NCI-H1048 (cell line): ENCODE measurements at regions not wholly inside any gene's neighbourhood (a gene's known extent, or its start where the extent isn't known, plus 50 kb on each side); places are given as distances from the start of the nearest gene placed in this dataset.
"Not testable (repeated sequence)": the region's sequence is repeated elsewhere in the genome, so short reads cannot be mapped to it uniquely, and the experiment has no call there.

Experiments used
- DNase-seq: peaks from one replicate; lab custom pipeline; 2025; lab: John Stamatoyannopoulos, UW

DNA sequence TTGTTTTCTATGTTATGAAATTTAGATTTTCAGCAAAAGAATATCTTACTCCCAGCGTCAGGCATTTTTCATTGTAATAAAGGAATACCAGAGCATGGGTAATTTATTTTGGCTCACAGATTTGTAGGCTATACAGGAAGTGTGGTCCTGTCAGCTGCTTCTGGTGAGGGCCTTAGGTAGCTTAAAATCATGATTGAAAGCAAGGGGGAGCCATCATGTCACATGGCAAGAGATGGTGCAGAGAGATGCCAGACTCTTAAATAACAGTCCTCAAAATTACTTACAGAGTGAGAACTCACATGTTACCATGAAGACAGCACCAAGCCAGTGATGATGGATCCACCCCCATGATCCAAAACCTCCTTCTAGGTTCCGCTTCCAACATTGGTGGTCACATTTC, 825.0 kb upstream of the CHORDC1 start:
- DNase-seq = no peak

DNA sequence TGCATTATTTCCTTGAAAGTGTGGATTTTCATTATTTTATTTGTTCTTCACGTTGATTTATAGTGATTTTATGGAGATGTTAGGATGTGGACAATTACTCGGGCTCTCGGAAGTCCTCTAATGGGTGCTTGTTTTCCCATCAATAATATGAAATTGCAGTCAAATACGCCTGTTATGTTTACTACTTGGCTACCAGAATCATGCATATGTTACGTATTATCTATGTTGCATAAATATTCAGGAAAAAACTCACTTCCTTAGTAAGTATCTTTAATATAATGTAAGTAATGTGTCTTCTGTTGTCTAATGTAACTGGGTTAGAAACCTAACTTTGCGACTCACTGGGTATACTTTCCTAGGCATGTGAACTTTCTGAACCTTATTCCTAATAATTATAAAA, 823.4 kb upstream of the CHORDC1 start:
- DNase-seq = no peak

DNA sequence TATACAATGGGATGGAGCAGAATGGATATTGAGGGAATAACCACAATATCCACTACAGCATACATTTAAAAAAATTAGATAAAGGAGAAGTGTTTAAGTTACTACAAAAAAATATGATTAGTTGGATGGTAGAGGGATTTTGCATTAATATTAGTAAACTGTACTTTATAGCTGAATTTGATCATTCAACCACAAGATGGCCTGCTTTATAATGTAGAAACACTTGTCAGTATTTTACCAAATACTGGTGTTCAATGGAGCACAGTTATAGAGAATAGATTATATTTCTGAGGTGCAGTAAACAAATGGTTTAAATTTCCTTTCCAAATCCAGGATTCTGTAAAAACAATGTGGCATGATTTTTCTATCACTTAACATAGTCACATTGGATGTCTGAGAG, 818.8 kb upstream of the CHORDC1 start:
- no peak for DNase-seq

DNA sequence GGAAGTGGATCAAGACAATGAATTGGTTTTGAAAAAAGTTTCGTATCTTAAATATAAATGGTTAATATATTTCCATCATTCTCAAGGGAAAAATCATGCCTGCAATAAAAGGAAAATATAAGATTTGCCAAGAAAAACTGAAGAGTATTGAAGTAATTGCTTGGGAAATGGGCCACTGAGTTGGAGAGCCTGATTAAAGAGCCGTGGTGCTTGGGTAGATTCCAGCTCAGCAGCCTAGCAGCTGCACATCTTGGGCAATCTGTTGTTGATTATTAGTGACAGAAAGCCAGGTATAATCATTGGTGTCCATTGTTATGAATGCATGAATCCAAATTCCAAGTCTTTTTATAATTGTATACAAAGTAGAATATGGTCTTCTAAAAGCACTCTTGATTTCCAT, 800.9 kb upstream of the CHORDC1 start:
- DNase-seq = no peak

DNA sequence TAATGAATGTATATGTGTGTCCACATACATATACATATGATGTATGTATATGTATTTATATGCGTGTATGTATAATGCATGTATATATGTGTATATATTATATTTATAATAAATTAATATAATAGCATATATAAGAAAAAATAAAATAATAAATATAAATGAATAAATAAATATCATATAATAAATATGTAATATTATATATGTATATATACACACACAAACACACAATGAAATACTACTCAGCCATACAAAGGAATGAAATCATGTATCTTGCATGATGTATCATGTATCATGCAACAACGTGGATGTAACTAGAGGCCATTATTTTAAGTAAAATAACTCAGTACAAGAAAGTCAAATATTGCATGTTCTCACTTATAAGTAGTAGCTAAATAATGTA, 788.7 kb upstream of the CHORDC1 start:
- no peak for DNase-seq

DNA sequence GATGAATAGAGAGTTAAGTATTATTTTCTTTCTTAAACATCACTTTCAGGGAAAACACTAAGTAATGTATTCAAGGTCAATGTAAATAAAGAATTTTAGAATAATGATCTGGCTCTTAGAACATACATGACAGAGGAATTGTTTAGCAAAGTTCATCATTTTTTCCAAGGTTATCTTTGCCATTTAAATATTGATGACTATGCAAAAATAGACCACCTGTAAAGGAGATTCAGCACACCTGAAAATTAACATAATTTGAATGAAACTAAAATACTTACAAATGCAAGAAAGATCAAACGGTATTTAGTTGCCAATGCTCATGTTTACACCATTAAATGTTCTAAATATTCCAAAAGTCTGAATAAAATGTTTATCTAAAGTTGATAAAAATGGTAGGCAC, 782.6 kb upstream of the CHORDC1 start:
- DNase-seq = no peak

DNA sequence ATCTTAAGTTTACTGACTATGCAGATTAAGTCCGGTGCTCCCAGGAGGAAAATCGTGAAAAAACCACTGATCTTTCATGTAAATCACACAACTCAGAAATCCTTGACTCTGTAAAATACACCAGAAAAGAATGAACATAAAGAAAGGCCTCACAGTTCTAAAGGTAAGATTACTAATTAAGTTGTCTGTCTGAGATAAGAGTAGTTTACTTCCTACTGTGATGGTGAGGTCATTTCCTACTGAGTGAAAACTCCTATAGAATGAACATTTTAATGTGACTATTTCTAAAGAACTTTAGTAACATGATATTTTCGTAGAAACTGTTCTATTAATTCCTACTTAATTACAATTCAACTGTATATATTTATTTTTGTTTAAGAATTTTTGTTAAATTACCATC, 774.4 kb upstream of the CHORDC1 start:
- no peak for DNase-seq

DNA sequence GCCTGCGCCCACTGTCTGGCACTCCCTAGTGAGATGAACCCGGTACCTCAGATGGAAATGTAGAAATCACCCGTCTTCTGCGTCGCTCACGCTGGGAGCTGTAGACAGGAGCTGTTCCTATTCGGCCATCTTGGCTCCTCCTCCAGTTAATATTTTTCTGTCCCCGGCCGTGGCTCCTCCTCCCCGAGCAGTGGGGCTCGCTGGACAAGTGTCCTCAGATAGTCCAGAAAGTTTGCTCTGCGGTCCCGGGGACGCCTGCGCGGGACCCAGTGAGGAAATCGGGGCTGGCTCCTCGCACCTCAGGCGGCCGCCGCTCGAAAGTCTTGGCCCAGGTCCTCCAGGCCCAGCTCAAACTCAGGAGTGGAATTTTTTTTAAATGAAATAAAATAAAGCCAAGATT, 749.3 kb upstream of the CHORDC1 start:
- not testable (repeated sequence) for DNase-seq

DNA sequence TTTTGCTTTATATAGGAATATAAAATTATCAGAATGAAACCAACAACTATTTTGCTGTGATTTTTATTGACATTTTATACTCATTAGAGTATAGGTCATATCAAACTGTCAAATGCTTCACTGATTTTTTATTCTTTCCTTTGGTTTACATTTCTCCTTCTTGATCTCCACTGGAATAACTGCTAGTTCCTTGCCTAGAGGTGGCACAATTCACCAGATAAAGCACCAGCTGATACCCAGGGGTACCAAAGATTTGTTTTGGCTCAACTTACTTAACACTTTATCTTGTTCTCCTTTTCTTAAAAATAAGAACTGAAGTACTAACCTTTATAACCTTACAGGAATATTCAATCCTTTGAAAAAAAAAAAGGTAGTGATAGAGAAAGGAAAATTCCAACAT, 725.1 kb upstream of the CHORDC1 start:
- no peak for DNase-seq

DNA sequence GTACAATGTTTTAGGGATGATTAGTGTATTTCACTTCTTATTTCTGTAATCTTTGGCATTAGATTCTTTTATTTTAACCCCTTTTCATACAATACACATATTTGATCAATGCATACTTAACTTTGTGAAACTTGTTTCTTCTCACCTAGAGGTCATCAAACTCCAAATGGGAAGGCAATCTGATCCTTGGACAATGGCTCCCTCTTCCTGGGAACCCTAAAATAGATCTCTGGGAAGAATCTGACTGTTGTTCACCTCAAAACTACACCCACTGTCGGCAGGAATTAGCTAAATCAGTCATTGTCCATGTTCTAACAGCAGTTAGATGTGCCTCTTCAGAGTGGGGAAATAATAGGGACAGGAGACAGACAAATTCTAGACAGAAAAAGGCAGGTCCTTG, 707.4 kb upstream of the CHORDC1 start:
- DNase-seq = no peak

DNA sequence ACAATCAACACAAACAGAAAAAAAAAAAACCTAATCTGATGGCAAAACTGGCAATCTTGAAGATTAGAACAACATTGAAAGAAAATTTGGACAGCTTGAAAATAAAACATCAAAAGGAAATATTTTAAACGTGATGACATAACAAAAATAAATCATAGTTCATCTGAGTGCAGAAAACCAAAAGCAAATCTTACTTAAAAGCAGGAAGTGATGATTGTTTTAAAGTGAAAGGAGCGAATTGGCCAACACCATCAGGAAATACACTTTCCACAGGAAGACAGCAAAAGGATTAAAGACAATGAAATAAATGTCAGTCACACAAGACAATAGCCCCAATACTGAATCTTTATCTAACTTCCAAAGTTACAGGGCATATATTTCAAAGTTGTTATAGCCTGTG, 696.5 kb upstream of the CHORDC1 start:
- no peak for DNase-seq

DNA sequence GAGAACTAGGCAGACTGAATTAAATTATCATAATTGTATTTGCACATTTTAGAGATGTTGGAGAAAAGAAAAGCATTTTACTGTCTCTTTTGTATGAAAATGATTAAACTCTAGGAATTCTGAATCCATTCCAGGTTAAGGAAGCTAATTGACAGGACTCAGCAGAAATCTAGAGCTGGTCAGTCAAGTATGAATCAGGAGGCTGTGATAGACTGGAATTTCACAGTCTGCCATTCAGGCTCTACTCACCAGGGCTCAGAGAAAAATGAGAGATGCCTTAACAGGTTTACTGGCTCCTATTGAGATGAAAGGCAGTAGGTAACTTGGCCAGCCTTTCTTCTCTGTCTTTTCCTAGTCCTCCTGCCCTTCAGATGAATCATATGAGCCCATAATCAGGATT, 693.9 kb upstream of the CHORDC1 start:
- no peak for DNase-seq

DNA sequence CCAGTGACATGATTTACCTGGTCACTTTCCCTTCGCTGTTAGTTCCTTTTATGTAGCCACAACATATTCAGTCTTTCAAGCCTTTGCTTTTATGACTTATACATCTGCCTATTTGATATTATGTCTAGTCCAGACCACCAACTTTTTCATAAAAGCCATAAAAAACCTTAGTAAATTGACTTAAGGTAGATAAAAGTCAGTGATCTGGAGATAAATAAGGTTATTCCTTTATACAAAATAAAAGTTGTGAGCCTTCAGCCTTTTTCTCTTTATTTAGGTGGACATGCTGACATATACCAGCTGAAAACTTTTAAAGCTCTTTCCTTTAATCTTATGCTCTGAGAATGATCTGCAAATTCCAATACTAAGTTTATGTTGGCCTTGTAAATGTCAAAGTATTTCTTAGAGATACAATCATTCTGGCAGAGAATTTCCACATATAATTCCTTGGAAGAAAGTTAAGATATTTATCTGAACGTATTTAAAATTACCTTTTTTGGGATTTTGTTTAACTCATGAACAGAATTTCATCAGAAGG, 690.4 kb upstream of the CHORDC1 start:
- DNase-seq = no peak

DNA sequence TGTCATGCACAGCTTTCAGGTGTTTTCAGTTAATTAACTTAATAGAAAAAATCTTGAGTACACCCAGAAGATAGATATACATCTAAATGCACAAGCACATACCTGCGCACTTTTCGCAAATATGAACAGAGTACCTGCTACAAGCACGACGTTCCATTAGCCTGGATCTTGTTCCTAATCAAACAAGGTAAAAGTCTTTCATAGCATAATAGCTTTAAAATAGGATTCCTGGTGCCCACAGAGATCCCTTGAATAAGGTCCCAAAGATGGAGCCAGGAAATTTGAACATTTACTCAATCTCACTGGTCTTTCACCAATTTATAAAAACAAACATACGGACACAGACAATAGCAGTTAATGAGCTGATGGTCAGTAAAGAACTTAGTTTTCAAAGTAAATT, 689.8 kb upstream of the CHORDC1 start:
- no peak for DNase-seq

DNA sequence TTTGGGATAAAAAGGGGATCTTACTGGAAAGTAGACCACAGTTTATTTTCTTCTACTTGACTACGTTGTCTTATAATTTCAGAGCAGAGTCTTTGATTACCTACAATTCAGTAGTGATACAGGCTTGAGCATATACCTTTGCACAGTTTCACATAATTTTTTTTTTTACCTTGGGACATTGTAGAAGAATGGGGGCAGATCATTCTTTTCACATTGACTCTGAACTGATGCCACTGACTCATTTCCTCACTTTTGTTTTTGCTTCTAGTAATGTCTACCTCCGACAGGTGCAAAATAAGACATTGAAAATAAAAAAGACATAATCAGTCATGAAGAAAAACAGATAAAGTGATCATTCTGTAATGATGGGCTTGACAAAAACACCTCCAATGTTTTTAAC, 688.3 kb upstream of the CHORDC1 start:
- no peak for DNase-seq

DNA sequence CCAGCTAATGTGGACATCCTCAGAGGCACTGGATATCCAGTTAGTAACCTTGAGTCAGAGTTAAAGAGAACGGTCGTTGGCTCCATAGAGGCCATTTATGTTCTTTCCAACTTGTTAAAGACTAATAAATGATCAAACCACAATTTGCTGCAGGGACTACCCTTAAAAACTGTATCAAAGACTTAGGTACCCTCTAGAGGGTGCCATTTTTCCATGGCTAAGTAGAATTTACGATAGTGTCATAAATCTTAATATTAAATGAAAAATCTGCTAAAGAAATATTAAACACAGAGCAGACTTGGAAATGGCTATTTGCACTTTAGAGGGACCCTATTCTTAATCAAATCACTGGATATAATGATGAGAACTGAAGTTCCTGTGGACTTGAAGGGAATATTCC, 685.2 kb upstream of the CHORDC1 start:
- DNase-seq = no peak

DNA sequence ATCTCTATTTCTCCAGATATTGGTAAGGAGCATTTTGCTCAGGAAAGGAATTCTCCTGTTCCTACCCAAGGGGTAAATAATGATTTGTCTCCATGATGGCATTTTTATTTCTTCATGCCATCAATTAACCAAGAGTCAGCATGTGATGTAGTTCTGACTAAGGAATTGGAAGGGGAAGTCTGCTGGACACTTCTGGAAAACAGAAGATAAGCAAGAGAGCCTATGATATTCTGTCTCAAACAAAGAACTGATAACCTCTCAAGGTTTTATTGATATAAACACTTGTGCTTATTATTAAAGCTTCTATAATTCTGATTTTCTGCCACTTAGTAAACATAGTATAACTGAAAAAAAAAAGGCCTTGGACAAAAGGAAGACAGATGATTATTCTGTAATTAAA, 673.0 kb upstream of the CHORDC1 start:
- DNase-seq = no peak

DNA sequence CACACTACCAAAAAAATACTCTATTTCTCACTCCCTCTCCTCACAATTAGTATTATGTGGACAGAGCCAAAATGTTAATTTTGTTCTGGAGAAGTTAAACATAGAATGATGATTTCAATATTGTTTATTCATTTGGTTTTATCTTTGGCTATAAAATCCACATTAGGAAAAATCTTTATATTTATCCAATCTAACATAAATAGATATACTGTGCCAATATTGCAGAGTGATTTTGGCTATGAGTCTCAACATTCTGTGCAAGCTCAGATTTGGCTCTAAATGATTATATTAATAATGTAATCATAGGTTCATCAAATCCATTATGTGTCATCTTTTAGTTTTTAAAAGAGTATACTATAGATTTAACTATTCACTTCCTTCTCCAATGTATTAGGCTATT, 667.5 kb upstream of the CHORDC1 start:
- no peak for DNase-seq

DNA sequence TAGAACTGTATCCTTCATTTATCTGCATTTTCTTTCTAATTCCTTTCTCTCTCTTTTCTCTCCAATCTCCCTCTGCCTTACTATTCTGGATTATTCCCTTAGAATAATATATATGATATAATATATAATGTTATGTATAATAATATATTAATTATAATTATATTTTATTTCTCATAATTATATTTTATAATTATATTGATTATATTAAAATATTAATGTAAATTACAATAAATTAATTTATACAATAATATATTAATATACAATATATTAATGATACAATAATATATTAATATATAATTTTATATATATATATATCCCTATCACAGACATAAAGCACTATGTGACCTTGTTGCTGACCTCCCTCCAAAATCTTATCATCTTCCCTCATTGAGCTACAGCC, 661.3 kb upstream of the CHORDC1 start:
- no peak for DNase-seq

DNA sequence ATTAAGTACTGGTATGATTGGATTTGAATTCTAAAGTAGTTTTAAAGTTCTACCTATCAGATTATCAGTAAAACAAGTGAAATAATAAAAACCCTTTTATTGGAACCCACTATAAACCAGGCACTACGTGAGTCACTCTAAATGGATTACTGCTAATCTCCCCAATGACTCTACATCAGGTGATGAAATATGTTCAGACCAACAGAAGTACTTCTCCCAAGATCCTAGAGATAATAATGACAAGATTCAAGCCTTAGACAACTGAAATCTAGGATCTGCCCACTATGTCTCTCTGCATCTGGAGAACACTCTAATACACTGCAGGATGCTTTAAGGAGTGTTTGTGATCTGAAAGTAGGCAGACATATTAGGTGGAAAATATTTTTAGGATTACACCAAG, 652.1 kb upstream of the CHORDC1 start:
- no peak for DNase-seq

DNA sequence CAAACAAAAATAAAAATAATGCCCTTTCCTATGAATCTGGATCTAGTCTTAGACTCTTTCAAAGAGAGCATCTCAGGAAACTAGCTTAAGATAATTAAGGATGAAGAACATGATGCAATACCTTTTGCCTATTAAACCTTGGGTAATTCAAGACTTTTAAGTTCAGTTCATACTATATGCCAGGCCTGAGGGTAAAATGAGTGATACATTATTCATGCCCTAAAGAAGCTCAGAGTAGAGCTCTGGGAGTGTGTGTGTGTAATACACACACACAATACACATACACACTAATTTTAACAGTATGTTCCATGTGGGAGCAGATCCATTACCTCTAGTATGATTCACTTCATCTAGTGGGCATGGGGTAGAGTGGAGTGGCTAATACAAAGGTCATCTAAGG, 651.4 kb upstream of the CHORDC1 start:
- no peak for DNase-seq

DNA sequence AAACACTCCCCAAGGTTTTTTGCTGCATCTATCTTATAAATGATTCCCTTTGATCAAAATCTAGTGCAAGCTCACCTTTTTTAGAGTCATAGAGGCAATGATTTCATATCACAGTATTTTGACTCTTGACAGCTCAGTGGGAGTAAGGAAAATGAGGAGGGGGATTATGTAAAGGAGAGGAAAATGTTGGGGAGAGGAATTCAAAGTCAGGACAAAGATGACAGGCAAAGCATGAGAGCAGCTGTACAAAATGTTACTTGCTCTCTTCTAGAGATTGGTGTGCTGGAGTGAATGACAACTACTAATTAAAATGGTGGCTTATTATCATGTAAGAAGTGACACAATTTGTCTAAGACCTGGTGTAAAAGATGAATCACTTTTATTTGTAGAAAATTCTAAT, 644.6 kb upstream of the CHORDC1 start:
- no peak for DNase-seq

DNA sequence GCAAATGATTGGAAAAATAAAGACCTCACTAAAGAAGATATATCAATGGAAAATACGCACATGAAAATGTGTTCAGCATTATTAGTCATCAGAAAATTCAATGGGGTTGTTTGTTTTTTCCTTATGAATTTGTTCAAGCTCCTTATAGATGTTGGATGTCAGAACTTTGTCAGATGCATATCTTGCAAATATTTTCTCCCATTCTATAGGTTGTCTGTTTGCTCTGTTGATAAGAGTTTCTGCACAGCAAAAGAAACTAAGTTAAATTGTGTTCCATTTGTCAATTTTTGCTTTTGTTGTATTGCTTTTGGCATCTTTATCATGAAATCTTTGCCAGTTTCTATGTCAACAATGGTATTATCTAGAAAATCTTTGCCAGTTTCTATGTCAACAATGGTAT, 633.9 kb upstream of the CHORDC1 start:
- DNase-seq = no peak

DNA sequence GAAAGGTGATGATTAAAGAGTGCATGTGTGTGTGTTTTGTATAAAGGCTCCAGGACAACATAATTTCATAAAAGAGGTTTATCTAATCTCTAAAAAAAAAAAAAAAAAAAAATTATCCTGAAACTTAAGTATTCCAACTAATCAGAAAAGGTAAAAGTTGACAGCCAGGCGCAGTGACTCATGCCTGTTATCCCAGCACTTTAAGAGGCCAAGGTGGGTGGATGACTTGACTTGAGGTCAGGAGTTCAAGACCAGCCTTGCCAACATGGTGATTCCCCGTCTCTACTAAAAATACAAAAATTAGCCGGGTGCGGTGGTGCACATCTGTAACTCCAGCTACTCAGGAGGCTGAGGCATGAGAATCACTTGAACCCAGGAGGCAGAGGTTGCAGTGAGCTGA, 632.7 kb upstream of the CHORDC1 start:
- DNase-seq = no peak

DNA sequence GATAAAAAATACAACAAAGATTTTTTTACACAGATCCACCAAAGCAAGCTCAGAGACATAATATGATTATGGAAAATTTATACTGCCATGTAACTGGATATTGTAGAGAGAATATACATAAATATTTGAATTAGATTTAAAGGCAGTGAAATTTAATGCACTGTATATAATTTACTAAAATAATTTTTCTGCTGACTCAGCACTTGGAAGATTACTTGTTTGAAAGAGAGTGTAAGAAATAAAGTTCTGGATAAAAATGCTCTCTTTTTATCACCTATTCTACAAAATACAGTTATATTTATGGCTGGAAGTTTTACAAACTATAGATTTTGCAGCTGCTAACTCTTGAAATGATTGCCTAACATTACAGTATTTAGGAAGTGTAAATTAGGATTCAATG, 628.3 kb upstream of the CHORDC1 start:
- no peak for DNase-seq
